Thymus (tissue), 11 donors: ENCODE measurements at regions not wholly inside any gene's neighbourhood (a gene's known extent, or its start where the extent isn't known, plus 50 kb on each side); places are given as distances from the start of the nearest gene placed in this dataset.

ENCODE experiments used
- DNase-seq, 9 donors: peaks; one replicate each; pipeline ENCODE4 v3.0.0-alpha.2; 2013; ENCODE audit warnings: low spot score in 9 of 9, low read depth in 6 of 9, missing footprints in 1 of 9
- H3K27ac ChIP-seq, 2 donors: one replicate each; pipeline ENCODE4 v1.5.1; 2013; ENCODE audit warnings: control low read depth in 1 of 2, low read depth in 1 of 2, low read length in 1 of 2, mild to moderate bottlenecking in 1 of 2, moderate library complexity in 1 of 2
- H3K27me3 ChIP-seq, 2 donors: one replicate each; pipeline ENCODE4 v1.5.1; 2013; ENCODE audit warnings: low read length in 1 of 2; ENCODE audit not compliant: control insufficient read depth in 2 of 2, insufficient read depth in 1 of 2
- H3K36me3 ChIP-seq, 2 donors: one replicate each; pipeline ENCODE4 v1.5.1; 2013; ENCODE audit warnings: low read length in 1 of 2, mild to moderate bottlenecking in 1 of 2, moderate library complexity in 1 of 2; ENCODE audit not compliant: control insufficient read depth in 2 of 2, insufficient read depth in 2 of 2
- H3K4me1 ChIP-seq, 2 donors: one replicate each; pipeline ENCODE4 v1.5.1; 2013; ENCODE audit warnings: low read length in 2 of 2; ENCODE audit not compliant: control insufficient read depth in 2 of 2, insufficient read depth in 2 of 2
- H3K4me3 ChIP-seq, 2 donors: one replicate each; pipeline ENCODE4 v1.5.1; 2013; ENCODE audit warnings: low read length in 2 of 2, control low read depth in 1 of 2, mild to moderate bottlenecking in 1 of 2
- H3K9me3 ChIP-seq, 2 donors: one replicate each; pipeline ENCODE4 v1.5.1; 2013; ENCODE audit warnings: low read length in 1 of 2, mild to moderate bottlenecking in 1 of 2; ENCODE audit not compliant: control insufficient read depth in 2 of 2, insufficient read depth in 1 of 2
- WGBS: extraction: QIAGEN DNeasy Blood & Tissue Kit; methylation state at CpG from one replicate; pipeline ENCODE4 v1.1.7; 2013; 5-methylcytosine and 5-hydroxymethylcytosine counted together
- donor health status: healthy.

- no peak for DNase-seq
- H3K4me3 ChIP-seq, result no peak overlapping the region
- WGBS, result 89% methylated on average over 7 of the region's 7 CpGs
Observed at GRCh38 chr11:44506375-44507016, 59.0 kb upstream of the CD82 start.

GRCh38 chr11:44507491-44507890 lies 58.0 kb upstream of the CD82 start:
- Histone ChIP-seq H3K27me3 (no peaks in the 10 kb centered on the region), H3K36me3 (no peaks in the 10 kb centered on the region), H3K27ac (no peak overlapping the region), H3K4me3 (no peak overlapping the region), H3K4me1 (no peaks in the 10 kb centered on the region), H3K9me3 (no peaks in the 10 kb centered on the region)
- no peak for DNase-seq
- 99% methylated on average over 3 of the region's 3 CpGs for WGBS

More at GRCh38 chr11:44506375-44507016, 59.0 kb upstream of the CD82 start:
- H3K36me3 ChIP-seq, result no peaks in the 10 kb centered on the region
- no peaks in the 10 kb centered on the region for H3K27me3 ChIP-seq
- H3K4me1 ChIP-seq, result no peaks in the 10 kb centered on the region
- H3K9me3 ChIP-seq, result no peaks in the 10 kb centered on the region
- H3K27ac ChIP-seq, result no peak overlapping the region

DNA sequence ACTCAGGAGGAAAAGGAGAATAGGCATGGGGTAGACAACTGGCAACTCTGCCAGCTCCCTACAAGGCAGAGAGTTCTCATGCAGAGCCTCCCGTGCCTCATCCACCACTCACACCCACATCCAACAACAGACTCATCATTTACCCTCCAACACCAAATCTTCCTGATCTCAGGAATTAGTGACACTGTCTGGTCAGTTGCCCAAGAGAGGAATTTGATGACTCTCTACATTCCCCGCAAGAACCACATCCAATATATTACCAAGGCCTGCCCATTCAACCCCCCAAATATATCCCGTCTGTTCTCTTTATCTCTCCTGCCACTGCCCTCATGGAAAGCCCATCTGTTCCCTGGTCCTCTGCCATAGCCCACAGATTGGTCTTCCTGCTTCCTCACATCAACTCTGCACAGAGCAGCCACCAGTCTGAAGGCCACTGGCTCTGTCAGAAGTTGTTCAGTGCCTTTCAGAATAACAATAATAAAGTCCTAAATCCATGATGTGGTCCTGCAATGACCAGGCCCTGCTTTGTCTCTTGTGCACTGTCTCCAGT lies 57.5 kb upstream of the CD82 start:
- no peak for DNase-seq
- 94% methylated on average over 3 of the region's 3 CpGs for WGBS
- no peak overlapping the region for H3K4me3 ChIP-seq

DNA sequence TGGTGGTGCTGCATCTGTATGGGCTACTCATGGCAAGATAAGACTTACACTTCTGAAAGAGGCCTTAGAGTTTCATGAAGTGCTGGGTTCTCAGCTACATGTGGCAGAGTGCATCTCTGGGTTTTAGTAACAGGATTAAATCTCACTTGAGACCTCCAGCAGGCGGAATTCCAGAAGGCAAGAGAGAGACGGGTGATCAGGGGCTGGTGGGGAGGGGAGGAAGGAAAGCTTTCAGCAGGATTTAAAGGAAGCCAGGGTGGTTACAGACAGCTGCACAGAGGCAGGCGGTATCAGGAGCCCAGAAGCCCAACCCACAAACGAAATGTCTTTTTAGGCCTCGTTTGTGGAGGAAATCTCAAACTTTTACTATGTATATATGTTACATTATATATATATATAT lies 56.2 kb upstream of the CD82 start:
- Histone ChIP-seq H3K36me3 (no peaks in the 10 kb centered on the region), H3K4me1 (no peaks in the 10 kb centered on the region), H3K27ac (no peak overlapping the region), H3K27me3 (peaks cover 0 to 4% of the 10 kb centered on the region in 2 donors), H3K9me3 (no peaks in the 10 kb centered on the region), H3K4me3 (no peak overlapping the region)
- 67% methylated on average over 5 of the region's 5 CpGs for WGBS
- no peak for DNase-seq

More for the DNA sequence above, 57.5 kb upstream of the CD82 start:
- H3K9me3 ChIP-seq, result no peaks in the 10 kb centered on the region
- no peaks in the 10 kb centered on the region for H3K4me1 ChIP-seq
- H3K36me3 ChIP-seq, result no peaks in the 10 kb centered on the region
- H3K27me3 ChIP-seq, result peaks cover 0 to 4% of the 10 kb centered on the region in 2 donors
- no peak overlapping the region for H3K27ac ChIP-seq

GRCh38 chr11:44510372-44510771 lies 55.1 kb upstream of the CD82 start:
- Histone ChIP-seq H3K27me3 (peaks cover 0 to 4% of the 10 kb centered on the region in 2 donors), H3K27ac (no peak overlapping the region)
- WGBS, result 93% methylated on average over 11 of the region's 11 CpGs

DNA sequence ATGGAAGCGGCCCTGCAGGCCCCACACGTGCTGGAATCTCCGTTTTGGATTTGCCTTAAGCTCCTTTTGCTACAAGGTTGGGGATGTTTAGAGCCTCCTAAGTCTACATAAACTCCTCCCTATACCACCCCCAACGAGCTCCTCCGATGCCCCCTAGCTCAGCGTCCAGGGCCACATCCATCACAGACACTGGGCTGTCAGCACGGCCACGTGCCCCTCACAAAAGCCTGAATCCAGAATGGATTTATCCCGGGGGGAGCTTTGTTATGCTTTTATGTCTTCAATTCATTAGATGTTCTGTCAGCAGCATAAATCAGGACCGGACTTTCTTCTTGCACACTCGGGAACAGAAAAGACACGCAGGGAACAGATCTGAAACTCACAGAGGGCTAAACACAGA lies 52.6 kb upstream of the CD82 start:
- Histone ChIP-seq H3K27me3 (peaks cover 0 to 11% of the 10 kb centered on the region in 2 donors), H3K9me3 (no peaks in the 10 kb centered on the region), H3K4me3 (no peak overlapping the region), H3K36me3 (no peaks in the 10 kb centered on the region), H3K4me1 (no peaks in the 10 kb centered on the region), H3K27ac (no peak overlapping the region)
- DNase-seq, result no peak
- 82% methylated on average over 12 of the region's 12 CpGs for WGBS

More at GRCh38 chr11:44510372-44510771, 55.1 kb upstream of the CD82 start:
- Histone ChIP-seq H3K36me3 (no peaks in the 10 kb centered on the region), H3K4me1 (no peaks in the 10 kb centered on the region), H3K9me3 (no peaks in the 10 kb centered on the region), H3K4me3 (no peak overlapping the region)
- DNase-seq, result no peak

- Histone ChIP-seq H3K4me3 (no peak overlapping the region), H3K27ac (no peak overlapping the region), H3K4me1 (no peaks in the 10 kb centered on the region), H3K27me3 (peaks cover 0 to 29% of the 10 kb centered on the region in 2 donors), H3K9me3 (no peaks in the 10 kb centered on the region), H3K36me3 (no peaks in the 10 kb centered on the region)
- 95% methylated on average over 2 of the region's 2 CpGs for WGBS
- no peak for DNase-seq
Observed at GRCh38 chr11:44515048-44515447, 50.4 kb upstream of the CD82 start.
